H9 (cell line): ENCODE measurements at regions not wholly inside any gene's neighbourhood (a gene's known extent, or its start where the extent isn't known, plus 50 kb on each side); places are given as distances from the start of the nearest gene placed in this dataset.

Source experiments
- DNase-seq: peaks from one replicate; pipeline ENCODE4 v3.0.0-alpha.2; 2017
- H2AFZ ChIP-seq: one replicate; pipeline ENCODE4 v1.6.1; 2013; ENCODE audit warnings: mild to moderate bottlenecking, low read length, control low read depth, moderate library complexity
- H2AK5ac ChIP-seq: 2 replicates; pipeline ENCODE4 v1.6.1; 2013; ENCODE audit warnings: low read length, control low read depth, mixed read lengths; ENCODE audit not compliant: insufficient read length
- H2BK120ac ChIP-seq: one replicate; pipeline ENCODE4 v1.6.1; 2013; ENCODE audit warnings: low read depth, mild to moderate bottlenecking, low read length, control low read depth, inconsistent platforms; ENCODE audit not compliant: poor library complexity, severe bottlenecking
- H2BK12ac ChIP-seq: 2 replicates; pipeline ENCODE4 v1.6.1; 2013; ENCODE audit warnings: low read length, control low read depth, mixed read lengths, low read depth; ENCODE audit not compliant: insufficient read length
- H2BK15ac ChIP-seq: 2 replicates; pipeline ENCODE4 v1.6.1; 2013; ENCODE audit warnings: low read depth, low read length, control low read depth
- H2BK20ac ChIP-seq: one replicate; pipeline ENCODE4 v1.6.1; 2013; ENCODE audit warnings: low read depth, mild to moderate bottlenecking, low read length, control low read depth, inconsistent platforms; ENCODE audit not compliant: poor library complexity, severe bottlenecking
- H2BK5ac ChIP-seq: 2 replicates; pipeline ENCODE4 v1.6.1; 2013; ENCODE audit warnings: low read length, control low read depth, mixed read lengths; ENCODE audit not compliant: insufficient read length
- H3K14ac ChIP-seq: 2 replicates; pipeline ENCODE4 v1.6.1; 2013; ENCODE audit warnings: low read length, control low read depth; ENCODE audit not compliant: insufficient read depth
- H3K18ac ChIP-seq: 2 replicates; pipeline ENCODE4 v1.6.1; 2013; ENCODE audit warnings: low read depth, mild to moderate bottlenecking, mixed read lengths, low read length, control low read depth; ENCODE audit not compliant: insufficient read length
- H3K23ac ChIP-seq: 2 replicates; pipeline ENCODE4 v1.6.1; 2013; ENCODE audit warnings: low read length, control low read depth, mixed read lengths, low read depth; ENCODE audit not compliant: insufficient read length
- H3K23me2 ChIP-seq: 2 replicates; pipeline ENCODE4 v1.6.1; 2013; ENCODE audit warnings: low read depth, mild to moderate bottlenecking, mixed read lengths, low read length, control low read depth; ENCODE audit not compliant: insufficient read length, poor library complexity, severe bottlenecking
- H3K27ac ChIP-seq: 2 replicates; pipeline ENCODE4 v1.5.1; 2013; ENCODE audit warnings: low read length, control low read depth, mixed read lengths, low read depth; ENCODE audit not compliant: insufficient read length
- H3K27me3 ChIP-seq: 2 replicates; pipeline ENCODE4 v1.6.1; 2013; ENCODE audit warnings: low read length, control low read depth, inconsistent platforms; ENCODE audit not compliant: insufficient read depth
- H3K4ac ChIP-seq: 2 replicates; pipeline ENCODE4 v1.6.1; 2013; ENCODE audit warnings: low read depth, mild to moderate bottlenecking, control low read depth, inconsistent platforms, low read length, moderate library complexity
- H3K4me1 ChIP-seq: 2 replicates; pipeline ENCODE4 v1.6.1; 2013; ENCODE audit warnings: low read length, control low read depth, inconsistent platforms; ENCODE audit not compliant: insufficient read depth
- H3K4me2 ChIP-seq: 2 replicates; pipeline ENCODE4 v1.6.1; 2013; ENCODE audit warnings: low read length, control low read depth, mixed read lengths; ENCODE audit not compliant: insufficient read length, insufficient read depth
- H3K56ac ChIP-seq: 2 replicates; pipeline ENCODE4 v1.6.1; 2013; ENCODE audit warnings: low read depth, mild to moderate bottlenecking, mixed read lengths, low read length, control low read depth; ENCODE audit not compliant: insufficient read length
- H3K79me1 ChIP-seq: 2 replicates; pipeline ENCODE4 v1.6.1; 2013; ENCODE audit warnings: low read depth, mild to moderate bottlenecking, moderate library complexity, low read length, control low read depth, inconsistent platforms; ENCODE audit not compliant: insufficient read depth, poor library complexity, severe bottlenecking
- H3K79me2 ChIP-seq: 2 replicates; pipeline ENCODE4 v1.6.1; 2013; ENCODE audit warnings: low read length, control low read depth, inconsistent platforms; ENCODE audit not compliant: insufficient read depth
- H3K9ac ChIP-seq: 2 replicates; pipeline ENCODE4 v1.6.1; 2013; ENCODE audit warnings: low read length, control low read depth, mixed read lengths; ENCODE audit not compliant: insufficient read length; ENCODE audit errors: extremely low read depth
- H3K9me3 ChIP-seq: one replicate; pipeline ENCODE4 v1.6.1; 2013; ENCODE audit warnings: low read depth, low read length, inconsistent platforms; ENCODE audit not compliant: control insufficient read depth
- H3T11ph ChIP-seq: one replicate; pipeline ENCODE4 v1.6.1; 2013; ENCODE audit warnings: mild to moderate bottlenecking, low read length, control low read depth, inconsistent platforms
- H4K20me1 ChIP-seq: one replicate; pipeline ENCODE4 v1.6.1; 2013; ENCODE audit not compliant: control insufficient read depth, insufficient read length, insufficient read depth
- H4K5ac ChIP-seq: 2 replicates; pipeline ENCODE4 v1.6.1; 2013; ENCODE audit warnings: low read depth, mild to moderate bottlenecking, mixed read lengths, low read length, control low read depth; ENCODE audit not compliant: insufficient read length
- H4K8ac ChIP-seq: replicated peaks from 2 replicates; pipeline ENCODE4 v1.6.1; 2013; ENCODE audit warnings: low read length, control low read depth, mixed read lengths, low read depth; ENCODE audit not compliant: insufficient read length
- H4K91ac ChIP-seq: 2 replicates; pipeline ENCODE4 v1.6.1; 2013; ENCODE audit warnings: low read depth, mild to moderate bottlenecking, moderate library complexity, mixed read lengths, low read length, control low read depth; ENCODE audit not compliant: insufficient read length
- H3K27ac Mint-ChIP-seq, 3 experiments: 2 replicates in 2 of 3; 3 replicates in 1 of 3; pipeline ENCODE4 v1.8.0; 2020 to 2021; ENCODE audit warnings: mixed read lengths in 3 of 3, mild to moderate bottlenecking in 1 of 3, moderate library complexity in 1 of 3
- H3K27me3 Mint-ChIP-seq: 2 replicates; pipeline ENCODE4 v1.8.0; 2021; ENCODE audit warnings: low read depth, mild to moderate bottlenecking, moderate library complexity, mixed read lengths
- H3K36me3 Mint-ChIP-seq, 3 experiments: 2 replicates in 2 of 3; 3 replicates in 1 of 3; pipeline ENCODE4 v1.8.0; 2020 to 2021; ENCODE audit warnings: low read depth in 3 of 3, mixed read lengths in 3 of 3; ENCODE audit not compliant: insufficient read depth in 1 of 3
- H3K4me1 Mint-ChIP-seq, 2 experiments: 2 replicates each; pipeline ENCODE4 v1.8.0; 2020; ENCODE audit warnings: mixed read lengths in 2 of 2
- H3K4me3 Mint-ChIP-seq, 2 experiments: 2 replicates in 1 of 2; 3 replicates in 1 of 2; pipeline ENCODE4 v1.8.0; 2020 to 2021; ENCODE audit warnings: mild to moderate bottlenecking in 2 of 2, mixed read lengths in 2 of 2, moderate library complexity in 1 of 2
- H3K9me3 Mint-ChIP-seq, 2 experiments: 2 replicates in 1 of 2; 3 replicates in 1 of 2; pipeline ENCODE4 v1.8.0; 2020; ENCODE audit warnings: mild to moderate bottlenecking in 2 of 2, mixed read lengths in 2 of 2, moderate library complexity in 1 of 2
- CTCF ChIP-seq: fragments of 200-600 bp; sonication (generic); conservative IDR thresholded peaks from 3 replicates; pipeline ENCODE4 v1.8.0; 2021; ENCODE audit warnings: antibody characterized with exemption, mild to moderate bottlenecking
- WGBS: extraction: QIAGEN DNeasy Blood & Tissue Kit; methylation state at CpG from one replicate; pipeline ENCODE4 v1.1.7; 2013; ENCODE audit warnings: missing lambda C conversion rate, low lambda C conversion rate, mixed read lengths; ENCODE audit not compliant: insufficient read length; ENCODE audit errors: extremely low coverage; 5-methylcytosine and 5-hydroxymethylcytosine counted together

GRCh38 chr1:83773059-83773458 is 225.9 kb downstream of the TTLL7 start:
- Histone ChIP-seq H3K4me1 (no peaks in the 10 kb centered on the region; the same call in 1 of the 2 replicates), H3K79me1 (no peaks in the 10 kb centered on the region), H3K9me3 (no peaks in the 10 kb centered on the region), H2BK12ac (no peak overlapping the region), H2BK120ac (no peak overlapping the region), H2BK15ac (no peak overlapping the region), H3K56ac (no peak overlapping the region), H3K27ac (no peak overlapping the region), H3K9ac (no peak overlapping the region), H3K27me3 (no peaks in the 10 kb centered on the region), H4K91ac (no peak overlapping the region), H3T11ph (no peak overlapping the region), H3K23ac (no peak overlapping the region), H2AK5ac (no peak overlapping the region), H3K4me2 (no peak overlapping the region), H2AFZ (no peak overlapping the region), H2BK20ac (no peak overlapping the region), H3K23me2 (no peaks in the 10 kb centered on the region), H3K14ac (no peak overlapping the region), H2BK5ac (no peak overlapping the region), H3K4ac (no peak overlapping the region), H4K5ac (no peak overlapping the region), H4K8ac (no peak overlapping the region), H3K79me2 (no peaks in the 10 kb centered on the region), H3K18ac (no peak overlapping the region), H4K20me1 (no peaks in the 10 kb centered on the region)
- no peak for DNase-seq
- no peak overlapping the region for H3K27ac Mint-ChIP-seq
- no peak for TF ChIP-seq CTCF
- no peak overlapping the region for H3K4me3 Mint-ChIP-seq
- H3K36me3 Mint-ChIP-seq: no peaks in the 10 kb centered on the region
- peaks cover 12 to 13% of the 10 kb centered on the region in 2 experiments for H3K4me1 Mint-ChIP-seq
- WGBS: no CpG with 5 or more reads among the region's 4 CpGs
- H3K27me3 Mint-ChIP-seq: no peaks in the 10 kb centered on the region
- H3K9me3 Mint-ChIP-seq: no peaks in the 10 kb centered on the region
